OCI-LY7 (cell line): ENCODE measurements at regions not wholly inside any gene's neighbourhood (a gene's known extent, or its start where the extent isn't known, plus 50 kb on each side); places are given as distances from the start of the nearest gene placed in this dataset.

ENCODE experiments used
- CTCF ChIP-seq: fragments of 200-600 bp; sonication (generic); conservative IDR thresholded peaks from 2 replicates; pipeline ENCODE4 v1.5.1; 2014; ENCODE audit warnings: mild to moderate bottlenecking, antibody characterized with exemption, low read length, moderate library complexity, mixed read lengths
- EZH2phosphoT487 ChIP-seq: fragments of 200-600 bp; sonication (generic); IDR thresholded peaks from 2 replicates; pipeline ENCODE4 v1.6.1; 2018; ENCODE audit warnings: low read depth, borderline replicate concordance, mild to moderate bottlenecking, mixed run types, antibody characterized with exemption, low read length, moderate library complexity, mixed read lengths

DNA sequence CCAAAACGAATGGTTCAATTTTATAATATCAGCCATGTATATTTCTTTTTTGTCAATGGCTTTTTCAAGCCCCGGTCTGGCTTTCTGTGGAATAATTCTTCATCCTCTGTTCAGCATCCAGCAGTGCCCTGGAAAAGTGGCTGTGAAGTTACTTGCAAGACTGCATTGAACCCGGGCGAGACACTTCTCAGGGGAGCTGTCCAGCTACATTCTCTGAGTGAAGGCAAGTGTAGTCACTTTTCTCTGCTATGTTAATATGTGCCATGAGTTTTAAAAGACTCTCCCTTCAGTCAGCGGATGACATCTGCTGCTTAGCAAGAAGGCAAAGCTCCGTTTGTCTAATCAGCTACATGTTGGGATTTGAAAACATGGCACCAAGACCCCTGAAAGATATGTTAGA is 81.3 kb upstream of the RGMA start:
- no peak for TF ChIP-seq CTCF
- TF ChIP-seq EZH2phosphoT487, result no peak
